ENCODE measurements at regions not wholly inside any gene's neighbourhood (a gene's known extent, or its start where the extent isn't known, plus 50 kb on each side); places are given as distances from the start of the nearest gene placed in this dataset.
A peak's percentile ranks its signal among the peaks of the same experiment; 100 is the strongest.

- DNase-seq: no peak
These were observed 243.0 kb upstream of the WWC1 start for GRCh38 chr5:168048486-168048885.

GRCh38 chr5:168052686-168053085 is 238.8 kb upstream of the WWC1 start:
- no peak for DNase-seq

- DNase-seq: no peak
These were observed 237.4 kb upstream of the WWC1 start for GRCh38 chr5:168054091-168054490.

- no peak for DNase-seq
These were observed 236.2 kb upstream of the WWC1 start for GRCh38 chr5:168055141-168055683.

GRCh38 chr5:168055961-168056360 is 235.5 kb upstream of the WWC1 start:
- DNase-seq: no peak

GRCh38 chr5:168056499-168057182 is 234.8 kb upstream of the WWC1 start:
- no peak for DNase-seq

GRCh38 chr5:168057905-168058304 is 233.5 kb upstream of the WWC1 start:
- no peak for DNase-seq

- no peak for DNase-seq
These were observed 232.3 kb upstream of the WWC1 start for GRCh38 chr5:168059131-168059530.

- no peak for DNase-seq
These were observed 229.2 kb upstream of the WWC1 start for GRCh38 chr5:168062239-168062638.

- DNase-seq: no peak
These were observed 227.0 kb upstream of the WWC1 start for GRCh38 chr5:168064457-168064856.

GRCh38 chr5:168064933-168065622 is 226.4 kb upstream of the WWC1 start:
- DNase-seq: no peak

- no peak for DNase-seq
These were observed 224.8 kb upstream of the WWC1 start for GRCh38 chr5:168066536-168067208.

GRCh38 chr5:168070761-168071160 is 220.7 kb upstream of the WWC1 start:
- DNase-seq: no peak

- DNase-seq: no peak
These were observed 218.8 kb upstream of the WWC1 start for GRCh38 chr5:168072665-168073064.

- DNase-seq: no peak
These were observed 218.1 kb upstream of the WWC1 start for GRCh38 chr5:168073311-168073710.

GRCh38 chr5:168073991-168074800 is 217.2 kb upstream of the WWC1 start:
- DNase-seq: no peak

GRCh38 chr5:168075387-168075786 is 216.1 kb upstream of the WWC1 start:
- no peak for DNase-seq

- no peak for DNase-seq
These were observed 214.9 kb upstream of the WWC1 start for GRCh38 chr5:168076561-168076991.

- DNase-seq: no peak
These were observed 206.0 kb upstream of the WWC1 start for GRCh38 chr5:168085261-168086031.

- peak; percentile 26 for DNase-seq
These were observed 205.3 kb upstream of the WWC1 start for GRCh38 chr5:168086104-168086610.

GRCh38 chr5:168086746-168087145 is 204.7 kb upstream of the WWC1 start:
- DNase-seq: no peak

Data from NCI-H1092 treated with DMSO at 0.1 percent for 48 hours (cell line).